Liver (tissue), 8 donors: ENCODE measurements at regions not wholly inside any gene's neighbourhood (a gene's known extent, or its start where the extent isn't known, plus 50 kb on each side); places are given as distances from the start of the nearest gene placed in this dataset.

Source experiments
- DNase-seq: peaks from one replicate; pipeline ENCODE4 v3.0.0-alpha.2; 2017; ENCODE audit warnings: low spot score
- H3K27ac ChIP-seq, 2 donors: one replicate each; pipeline ENCODE4 v1.7.0; 2013; ENCODE audit warnings: inconsistent platforms in 2 of 2, low read length in 2 of 2, control low read depth in 1 of 2, low read depth in 1 of 2, mild to moderate bottlenecking in 1 of 2
- H3K27me3 ChIP-seq, 4 donors: one replicate each; pipeline versions ENCODE4 v1.6.1 to v1.7.0; 2013; ENCODE audit warnings: low read length in 3 of 4, inconsistent platforms in 1 of 4, mild to moderate bottlenecking in 1 of 4, moderate library complexity in 1 of 4; ENCODE audit not compliant: control insufficient read depth in 4 of 4, insufficient read depth in 4 of 4
- H3K36me3 ChIP-seq, 4 donors: one replicate each; pipeline versions ENCODE4 v1.6.1 to v1.7.0; 2013; ENCODE audit warnings: low read length in 3 of 4, mild to moderate bottlenecking in 3 of 4, low read depth in 1 of 4, moderate library complexity in 1 of 4; ENCODE audit not compliant: control insufficient read depth in 4 of 4, insufficient read depth in 3 of 4
- H3K4me1 ChIP-seq, 4 donors: one replicate each; pipeline versions ENCODE4 v1.6.1 to v1.7.0; 2013; ENCODE audit warnings: low read length in 3 of 4, mild to moderate bottlenecking in 3 of 4, moderate library complexity in 1 of 4; ENCODE audit not compliant: control insufficient read depth in 4 of 4, insufficient read depth in 4 of 4
- H3K4me3 ChIP-seq, 3 donors: one replicate each; pipeline versions ENCODE4 v1.6.1 to v1.7.0; 2013; ENCODE audit warnings: low read length in 3 of 3, control low read depth in 1 of 3, low read depth in 1 of 3, mild to moderate bottlenecking in 1 of 3
- H3K9ac ChIP-seq, 2 donors: one replicate each; pipeline ENCODE4 v1.7.0; 2013; ENCODE audit warnings: low read length in 2 of 2, mild to moderate bottlenecking in 2 of 2, moderate library complexity in 2 of 2, control low read depth in 1 of 2, low read depth in 1 of 2
- H3K9me3 ChIP-seq, 4 donors: one replicate each; pipeline versions ENCODE4 v1.6.1 to v1.7.0; 2013; ENCODE audit warnings: low read length in 3 of 4; ENCODE audit not compliant: control insufficient read depth in 4 of 4
- CTCF ChIP-seq: fragments of 150-350 bp; IDR thresholded peaks from 2 replicates; pipeline ENCODE4 v1.5.1; 2017; ENCODE audit warnings: improper control_type of control experiment, low read depth, low read length; ENCODE audit not compliant: missing input control
- EGR1 ChIP-seq, 2 donors: IDR thresholded peaks; 2 replicates each; pipeline ENCODE4 v1.6.1; 2016 to 2018; ENCODE audit warnings: antibody characterized with exemption in 2 of 2, low read depth in 2 of 2
- FOXA1 ChIP-seq: IDR thresholded peaks from 2 replicates; pipeline ENCODE4 v1.6.1; 2016; ENCODE audit warnings: antibody characterized with exemption
- FOXA2 ChIP-seq: IDR thresholded peaks from 2 replicates; pipeline ENCODE4 v1.6.1; 2016; ENCODE audit warnings: antibody characterized with exemption
- GABPA ChIP-seq, 2 donors: IDR thresholded peaks in 1 of 2; conservative IDR thresholded peaks in 1 of 2; 2 replicates each; pipeline ENCODE4 v1.6.1; 2016; ENCODE audit warnings: antibody characterized with exemption in 2 of 2, mild to moderate bottlenecking in 1 of 2, moderate library complexity in 1 of 2
- HNF4A ChIP-seq, 2 donors: conservative IDR thresholded peaks; 2 replicates each; pipeline ENCODE4 v1.6.1; 2016; ENCODE audit warnings: antibody characterized with exemption in 2 of 2, mild to moderate bottlenecking in 2 of 2
- HNF4G ChIP-seq: IDR thresholded peaks from 2 replicates; pipeline ENCODE4 v1.6.1; 2016; ENCODE audit warnings: antibody characterized with exemption
- JUND ChIP-seq, 2 donors: IDR thresholded peaks; 2 replicates each; pipeline ENCODE4 v1.6.1; 2016; ENCODE audit warnings: antibody characterized with exemption in 2 of 2
- MAX ChIP-seq: IDR thresholded peaks from 2 replicates; pipeline ENCODE4 v1.6.1; 2016; ENCODE audit warnings: antibody characterized with exemption
- NR2F2 ChIP-seq: IDR thresholded peaks from 2 replicates; pipeline ENCODE4 v1.6.1; 2016; ENCODE audit warnings: antibody characterized with exemption
- RAD21 ChIP-seq, 2 donors: IDR thresholded peaks; 2 replicates each; pipeline ENCODE4 v1.6.1; 2016; ENCODE audit warnings: antibody characterized with exemption in 2 of 2, mild to moderate bottlenecking in 2 of 2
- RXRA ChIP-seq, 2 donors: IDR thresholded peaks; 2 replicates each; pipeline ENCODE4 v1.6.1; 2017 to 2018; ENCODE audit warnings: antibody characterized with exemption in 2 of 2, mild to moderate bottlenecking in 1 of 2
- SP1 ChIP-seq: IDR thresholded peaks from 2 replicates; pipeline ENCODE4 v1.6.1; 2018; ENCODE audit warnings: antibody characterized with exemption, mild to moderate bottlenecking
- TAF1 ChIP-seq: conservative IDR thresholded peaks from 2 replicates; pipeline ENCODE4 v1.6.1; 2016; ENCODE audit warnings: antibody characterized with exemption, mild to moderate bottlenecking
- YY1 ChIP-seq: IDR thresholded peaks from 2 replicates; pipeline ENCODE4 v1.6.1; 2016; ENCODE audit warnings: antibody characterized with exemption, mild to moderate bottlenecking
- WGBS: extraction: QIAGEN DNeasy Blood & Tissue Kit; methylation state at CpG from one replicate; pipeline ENCODE4 v1.1.7; 2013; 5-methylcytosine and 5-hydroxymethylcytosine counted together
- TF ChIP-seq, protein P1 (sequence below): IDR thresholded peaks from 2 replicates; pipeline ENCODE4 v1.6.1; 2016; ENCODE audit warnings: antibody characterized with exemption
- TF ChIP-seq, protein P2 (sequence below): IDR thresholded peaks from 2 replicates; pipeline ENCODE4 v1.6.1; 2016; ENCODE audit warnings: antibody characterized with exemption
- TF ChIP-seq, protein P3 (sequence below): IDR thresholded peaks from 2 replicates; pipeline ENCODE4 v1.6.1; 2016; ENCODE audit warnings: antibody characterized with exemption, mild to moderate bottlenecking
- donor health status: healthy.
- donor health status: healthy.
- donor health status: healthy.
- donor health status: healthy.
- donor health status: healthy.

DNA sequence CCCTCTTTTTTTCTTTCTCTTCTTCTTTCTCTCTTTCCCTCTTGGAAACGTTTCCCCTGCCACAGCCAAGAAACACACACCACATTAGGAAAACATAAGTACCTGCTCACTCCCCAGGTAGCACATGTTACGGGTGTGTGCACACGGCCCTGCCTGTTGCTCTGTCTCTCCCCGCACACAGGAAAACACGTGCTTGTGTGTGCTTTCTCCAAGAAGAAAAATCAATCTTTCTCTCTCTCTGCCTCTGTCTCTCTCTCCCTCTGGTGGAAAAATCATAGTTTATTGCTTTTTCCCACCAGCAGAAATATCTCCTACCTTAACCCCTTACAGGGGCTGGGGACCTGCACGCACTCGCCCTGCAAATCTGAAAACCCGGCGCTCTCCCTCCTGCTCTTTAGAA lies 102.3 kb downstream of the EDN3 start:
- TF ChIP-seq RXRA (IDR thresholded peaks at IDR 0.05) = no peak
- TF ChIP-seq NR2F2 = no peak
- TF ChIP-seq RAD21 (IDR thresholded peaks at IDR 0.05) = no peak
- TF ChIP-seq JUND (IDR thresholded peaks at IDR 0.05) = no peak
- TF ChIP-seq, protein P1, sequence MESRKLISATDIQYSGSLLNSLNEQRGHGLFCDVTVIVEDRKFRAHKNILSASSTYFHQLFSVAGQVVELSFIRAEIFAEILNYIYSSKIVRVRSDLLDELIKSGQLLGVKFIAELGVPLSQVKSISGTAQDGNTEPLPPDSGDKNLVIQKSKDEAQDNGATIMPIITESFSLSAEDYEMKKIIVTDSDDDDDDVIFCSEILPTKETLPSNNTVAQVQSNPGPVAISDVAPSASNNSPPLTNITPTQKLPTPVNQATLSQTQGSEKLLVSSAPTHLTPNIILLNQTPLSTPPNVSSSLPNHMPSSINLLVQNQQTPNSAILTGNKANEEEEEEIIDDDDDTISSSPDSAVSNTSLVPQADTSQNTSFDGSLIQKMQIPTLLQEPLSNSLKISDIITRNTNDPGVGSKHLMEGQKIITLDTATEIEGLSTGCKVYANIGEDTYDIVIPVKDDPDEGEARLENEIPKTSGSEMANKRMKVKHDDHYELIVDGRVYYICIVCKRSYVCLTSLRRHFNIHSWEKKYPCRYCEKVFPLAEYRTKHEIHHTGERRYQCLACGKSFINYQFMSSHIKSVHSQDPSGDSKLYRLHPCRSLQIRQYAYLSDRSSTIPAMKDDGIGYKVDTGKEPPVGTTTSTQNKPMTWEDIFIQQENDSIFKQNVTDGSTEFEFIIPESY = no peak
- no peak for TF ChIP-seq HNF4A (conservative IDR thresholded peaks at IDR 0.05)
- no peak for TF ChIP-seq FOXA2
- TF ChIP-seq HNF4G = no peak
- TF ChIP-seq, protein P2, sequence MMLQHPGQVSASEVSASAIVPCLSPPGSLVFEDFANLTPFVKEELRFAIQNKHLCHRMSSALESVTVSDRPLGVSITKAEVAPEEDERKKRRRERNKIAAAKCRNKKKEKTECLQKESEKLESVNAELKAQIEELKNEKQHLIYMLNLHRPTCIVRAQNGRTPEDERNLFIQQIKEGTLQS = no peak
- no peak for TF ChIP-seq FOXA1
- TF ChIP-seq SP1 = no peak
- no peak for TF ChIP-seq YY1
- TF ChIP-seq, protein P3, sequence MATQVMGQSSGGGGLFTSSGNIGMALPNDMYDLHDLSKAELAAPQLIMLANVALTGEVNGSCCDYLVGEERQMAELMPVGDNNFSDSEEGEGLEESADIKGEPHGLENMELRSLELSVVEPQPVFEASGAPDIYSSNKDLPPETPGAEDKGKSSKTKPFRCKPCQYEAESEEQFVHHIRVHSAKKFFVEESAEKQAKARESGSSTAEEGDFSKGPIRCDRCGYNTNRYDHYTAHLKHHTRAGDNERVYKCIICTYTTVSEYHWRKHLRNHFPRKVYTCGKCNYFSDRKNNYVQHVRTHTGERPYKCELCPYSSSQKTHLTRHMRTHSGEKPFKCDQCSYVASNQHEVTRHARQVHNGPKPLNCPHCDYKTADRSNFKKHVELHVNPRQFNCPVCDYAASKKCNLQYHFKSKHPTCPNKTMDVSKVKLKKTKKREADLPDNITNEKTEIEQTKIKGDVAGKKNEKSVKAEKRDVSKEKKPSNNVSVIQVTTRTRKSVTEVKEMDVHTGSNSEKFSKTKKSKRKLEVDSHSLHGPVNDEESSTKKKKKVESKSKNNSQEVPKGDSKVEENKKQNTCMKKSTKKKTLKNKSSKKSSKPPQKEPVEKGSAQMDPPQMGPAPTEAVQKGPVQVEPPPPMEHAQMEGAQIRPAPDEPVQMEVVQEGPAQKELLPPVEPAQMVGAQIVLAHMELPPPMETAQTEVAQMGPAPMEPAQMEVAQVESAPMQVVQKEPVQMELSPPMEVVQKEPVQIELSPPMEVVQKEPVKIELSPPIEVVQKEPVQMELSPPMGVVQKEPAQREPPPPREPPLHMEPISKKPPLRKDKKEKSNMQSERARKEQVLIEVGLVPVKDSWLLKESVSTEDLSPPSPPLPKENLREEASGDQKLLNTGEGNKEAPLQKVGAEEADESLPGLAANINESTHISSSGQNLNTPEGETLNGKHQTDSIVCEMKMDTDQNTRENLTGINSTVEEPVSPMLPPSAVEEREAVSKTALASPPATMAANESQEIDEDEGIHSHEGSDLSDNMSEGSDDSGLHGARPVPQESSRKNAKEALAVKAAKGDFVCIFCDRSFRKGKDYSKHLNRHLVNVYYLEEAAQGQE = no peak
- TF ChIP-seq EGR1 (IDR thresholded peaks at IDR 0.05; ENCODE audit: low read depth in 2 of 2) = no peak
- TF ChIP-seq MAX = no peak
- no peak for TF ChIP-seq GABPA (IDR thresholded peaks at IDR 0.05 in 1 of 2, conservative IDR thresholded peaks at IDR 0.05 in 1 of 2)
- no peak for TF ChIP-seq TAF1
- TF ChIP-seq CTCF = no peak
- DNase-seq = no peak
- Histone ChIP-seq H3K4me3 (no peak overlapping the region), H3K4me1 (peaks cover 0 to 8% (median 6%) of the 10 kb centered on the region in 4 donors), H3K9ac (no peak overlapping the region), H3K27me3 (peaks cover 0 to 26% (median 14%) of the 10 kb centered on the region in 4 donors), H3K9me3 (no peaks in the 10 kb centered on the region), H3K36me3 (no peaks in the 10 kb centered on the region), H3K27ac (no peak overlapping the region)
- 10% methylated on average over 9 of the region's 9 CpGs for WGBS
